T-helper 1 cell treated with Interleukin-12 subunit alpha and Interleukin-12 subunit beta and Interleukin-4 antibody, amounts not matched to agents 30 ng/mL and 1 ng/mL, for 36 hours (primary cell): ENCODE measurements at regions not wholly inside any gene's neighbourhood (a gene's known extent, or its start where the extent isn't known, plus 50 kb on each side); places are given as distances from the start of the nearest gene placed in this dataset.
"Not testable (repeated sequence)": the region's sequence is repeated elsewhere in the genome, so short reads cannot be mapped to it uniquely, and the experiment has no call there.

ENCODE experiments used
- intact Hi-C: fragments of 100-400 bp; cut with micrococcal nuclease; formaldehyde crosslinking; loops from one replicate; pipeline ENCODE4 v1.15.1; 2024

- intact Hi-C loops, result no loop called here
Observed at GRCh38 chr10:64277536-64277935, 756.3 kb downstream of the REEP3 start.

- intact Hi-C loops, result no loop called here
Observed at GRCh38 chr10:64283621-64284020, 762.4 kb downstream of the REEP3 start.

- intact Hi-C loops, result no loop called here
Observed at GRCh38 chr10:64286533-64286932, 765.3 kb downstream of the REEP3 start.

GRCh38 chr10:64288404-64288803, 767.2 kb downstream of the REEP3 start:
- intact Hi-C loops, result no loop called here

- intact Hi-C loops, result no loop called here
Observed at GRCh38 chr10:64303566-64303965, 782.4 kb downstream of the REEP3 start.

- intact Hi-C loops, result no loop called here
Observed at GRCh38 chr10:64306729-64307327, 785.6 kb downstream of the REEP3 start.

- intact Hi-C loops, result no loop called here
Observed at GRCh38 chr10:64312876-64313275, 791.7 kb downstream of the REEP3 start.

- intact Hi-C loops, result no loop called here
Observed at GRCh38 chr10:64313967-64314366, 792.8 kb downstream of the REEP3 start.

GRCh38 chr10:64316416-64316815, 795.2 kb downstream of the REEP3 start:
- intact Hi-C loops, result no loop called here

GRCh38 chr10:64316833-64317232, 795.6 kb downstream of the REEP3 start:
- intact Hi-C loops, result no loop called here

GRCh38 chr10:64320448-64320847, 799.2 kb downstream of the REEP3 start:
- intact Hi-C loops, result no loop called here

- intact Hi-C loops, result no loop called here
Observed at GRCh38 chr10:64329510-64329909, 808.3 kb downstream of the REEP3 start.

GRCh38 chr10:64332551-64332950, 811.4 kb downstream of the REEP3 start:
- intact Hi-C loops, result no loop called here

- intact Hi-C loops, result no loop called here
Observed at GRCh38 chr10:64334084-64334483, 812.9 kb downstream of the REEP3 start.

- intact Hi-C loops, result no loop called here
Observed at GRCh38 chr10:64344211-64344610, 823.0 kb downstream of the REEP3 start.

GRCh38 chr10:64345856-64346255, 824.7 kb downstream of the REEP3 start:
- intact Hi-C loops, result no loop called here

- intact Hi-C loops, result no loop called here
Observed at GRCh38 chr10:64346389-64346788, 825.2 kb downstream of the REEP3 start.

GRCh38 chr10:64350665-64351064, 829.5 kb downstream of the REEP3 start:
- intact Hi-C loops, result no loop called here

- intact Hi-C loops, result no loop called here
Observed at GRCh38 chr10:64358907-64359306, 837.7 kb downstream of the REEP3 start.

- intact Hi-C loops, result not testable (repeated sequence)
Observed at GRCh38 chr10:64360240-64360639, 839.0 kb downstream of the REEP3 start.

GRCh38 chr10:64363687-64364086, 842.5 kb downstream of the REEP3 start:
- intact Hi-C loops, result no loop called here

- intact Hi-C loops, result no loop called here
Observed at GRCh38 chr10:64365663-64366062, 844.5 kb downstream of the REEP3 start.

- intact Hi-C loops, result no loop called here
Observed at GRCh38 chr10:64368298-64368697, 847.1 kb downstream of the REEP3 start.
